ENCODE measurements at regions not wholly inside any gene's neighbourhood (a gene's known extent, or its start where the extent isn't known, plus 50 kb on each side); places are given as distances from the start of the nearest gene placed in this dataset.

DNA sequence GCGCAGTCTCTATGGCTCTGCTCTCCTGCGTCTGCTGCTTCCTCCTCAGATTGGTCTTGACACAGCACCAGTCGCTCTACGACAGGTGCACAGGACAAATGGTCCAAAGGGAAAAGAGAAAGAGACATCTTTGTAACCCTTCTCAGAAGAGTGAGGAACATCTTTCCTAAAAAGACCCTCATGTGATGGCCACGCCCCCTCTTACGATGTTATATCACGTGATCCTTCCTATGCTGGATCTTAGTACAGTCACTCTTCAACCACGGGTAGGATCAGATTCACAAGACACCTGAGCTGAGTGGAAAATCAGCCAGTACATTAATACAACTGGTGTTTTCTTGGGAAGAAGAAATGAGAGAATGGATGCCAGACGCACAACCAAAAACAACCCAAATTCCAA lies 262.2 kb upstream of the CELF2 start:
- TF ChIP-seq, protein P1, sequence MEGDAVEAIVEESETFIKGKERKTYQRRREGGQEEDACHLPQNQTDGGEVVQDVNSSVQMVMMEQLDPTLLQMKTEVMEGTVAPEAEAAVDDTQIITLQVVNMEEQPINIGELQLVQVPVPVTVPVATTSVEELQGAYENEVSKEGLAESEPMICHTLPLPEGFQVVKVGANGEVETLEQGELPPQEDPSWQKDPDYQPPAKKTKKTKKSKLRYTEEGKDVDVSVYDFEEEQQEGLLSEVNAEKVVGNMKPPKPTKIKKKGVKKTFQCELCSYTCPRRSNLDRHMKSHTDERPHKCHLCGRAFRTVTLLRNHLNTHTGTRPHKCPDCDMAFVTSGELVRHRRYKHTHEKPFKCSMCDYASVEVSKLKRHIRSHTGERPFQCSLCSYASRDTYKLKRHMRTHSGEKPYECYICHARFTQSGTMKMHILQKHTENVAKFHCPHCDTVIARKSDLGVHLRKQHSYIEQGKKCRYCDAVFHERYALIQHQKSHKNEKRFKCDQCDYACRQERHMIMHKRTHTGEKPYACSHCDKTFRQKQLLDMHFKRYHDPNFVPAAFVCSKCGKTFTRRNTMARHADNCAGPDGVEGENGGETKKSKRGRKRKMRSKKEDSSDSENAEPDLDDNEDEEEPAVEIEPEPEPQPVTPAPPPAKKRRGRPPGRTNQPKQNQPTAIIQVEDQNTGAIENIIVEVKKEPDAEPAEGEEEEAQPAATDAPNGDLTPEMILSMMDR (IDR thresholded peaks at IDR 0.05; ENCODE audit: poor library complexity), result no peak
- TF ChIP-seq EZH2phosphoT487 (IDR thresholded peaks at IDR 0.05; ENCODE audit: low read depth, severe bottlenecking, unreplicated experiment) (no peak), EZH2 (IDR thresholded peaks at IDR 0.05; ENCODE audit: borderline replicate concordance) (no peak)
